ENCODE measurements at regions not wholly inside any gene's neighbourhood (a gene's known extent, or its start where the extent isn't known, plus 50 kb on each side); places are given as distances from the start of the nearest gene placed in this dataset.

GRCh38 chr19:28164214-28164613 is 1048.7 kb downstream of the UQCRFS1 start:
- Histone ChIP-seq H3K4me2 (ENCODE audit: control insufficient read depth, insufficient read depth) (no peak overlapping the region), H3K27me3 (replicated peaks in 1 of 2; ENCODE audit: control insufficient read depth in 2 of 2, insufficient read depth in 2 of 2, low read length in 1 of 2) (no peaks in the 10 kb centered on the region), H4K20me1 (ENCODE audit: control insufficient read depth, insufficient read depth) (no peaks in the 10 kb centered on the region), H3K27ac (ENCODE audit: control insufficient read depth, insufficient read depth) (no peak overlapping the region), H3K9ac (ENCODE audit: control insufficient read depth, insufficient read depth, low read length) (no peak overlapping the region), H3K36me3 (ENCODE audit: control insufficient read depth in 2 of 2, insufficient read depth in 2 of 2, low read length in 1 of 2) (no peaks in the 10 kb centered on the region), H2AFZ (ENCODE audit: control insufficient read depth, low read depth, low read length) (no peak overlapping the region), H3K9me3 (replicated peaks; ENCODE audit: control insufficient read depth, insufficient read depth, low read length) (no peaks in the 10 kb centered on the region; the same call in 2 of the 3 replicates), H3K79me2 (ENCODE audit: control insufficient read depth, insufficient read depth, low read length) (no peaks in the 10 kb centered on the region), H3K4me3 (no peak overlapping the region), H3K4me1 (ENCODE audit: control insufficient read depth, insufficient read depth, low read length) (no peaks in the 10 kb centered on the region)
- POLR2A ChIA-PET, result no interaction called here
- FAIRE-seq (no peak), ATAC-seq (no peak), DNase-seq (ENCODE audit: low read depth, low spot score) (no peak)
- no TSS peak for BruUV-seq (replicated peaks)
- RAD21 ChIA-PET (ENCODE audit: unreplicated experiment), result interaction anchor here (1.2 to 1.6 kb wide), 2 partner anchors 17 to 72 kb away, joined by 3 to 4 read pairs; no protein-coding TSS in a partner anchor
- SMC1A ChIA-PET (ENCODE audit: uncharacterized antibody, unreplicated experiment), result interaction anchor here (1.0 to 2.3 kb wide), 2 partner anchors 13 to 71 kb away, joined by 3 to 5 read pairs; no protein-coding TSS in a partner anchor
- TF ChIP-seq ZBTB4 (CRISPR knock-in tag; IDR thresholded peaks at IDR 0.05), result no peak
- TF ChIP-seq MTA3 (IDR thresholded peaks at IDR 0.05; ENCODE audit: borderline replicate concordance, low read length), result no peak
- no peak for TF ChIP-seq EZH2 (IDR thresholded peaks at IDR 0.05; ENCODE audit: borderline replicate concordance, control insufficient read depth, low read depth, low read length)
- TF ChIP-seq BHLHE40 (IDR thresholded peaks at IDR 0.05; ENCODE audit: borderline replicate concordance in 1 of 2, low read depth in 2 of 2, low read length in 1 of 2), result no peak
- TF ChIP-seq SP1 (IDR thresholded peaks at IDR 0.05; ENCODE audit: low read depth, low read length), result no peak
- no peak for TF ChIP-seq YY1 (IDR thresholded peaks at IDR 0.05; ENCODE audit: low read depth, low read length)
- TF ChIP-seq PAX8 (IDR thresholded peaks at IDR 0.05), result no peak
- no peak for TF ChIP-seq ESRRA (IDR thresholded peaks at IDR 0.05; ENCODE audit: low read length)
- TF ChIP-seq, protein P1, sequence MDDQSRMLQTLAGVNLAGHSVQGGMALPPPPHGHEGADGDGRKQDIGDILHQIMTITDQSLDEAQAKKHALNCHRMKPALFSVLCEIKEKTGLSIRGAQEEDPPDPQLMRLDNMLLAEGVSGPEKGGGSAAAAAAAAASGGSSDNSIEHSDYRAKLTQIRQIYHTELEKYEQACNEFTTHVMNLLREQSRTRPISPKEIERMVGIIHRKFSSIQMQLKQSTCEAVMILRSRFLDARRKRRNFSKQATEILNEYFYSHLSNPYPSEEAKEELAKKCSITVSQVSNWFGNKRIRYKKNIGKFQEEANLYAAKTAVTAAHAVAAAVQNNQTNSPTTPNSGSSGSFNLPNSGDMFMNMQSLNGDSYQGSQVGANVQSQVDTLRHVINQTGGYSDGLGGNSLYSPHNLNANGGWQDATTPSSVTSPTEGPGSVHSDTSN (IDR thresholded peaks at IDR 0.05; ENCODE audit: insufficient replicate concordance, low read depth, low read length), result no peak
- no peak for TF ChIP-seq STAT3 (IDR thresholded peaks at IDR 0.05; ENCODE audit: low read depth, low read length)
- no peak for TF ChIP-seq SMAD5 (IDR thresholded peaks at IDR 0.05; ENCODE audit: low read depth)
- no peak for TF ChIP-seq KAT2A (conservative IDR thresholded peaks at IDR 0.05; ENCODE audit: control insufficient read depth, low read depth, low read length)
- no peak for TF ChIP-seq TCF12 (IDR thresholded peaks at IDR 0.05; ENCODE audit: low read depth, low read length)
- no peak for TF ChIP-seq TCF7 (IDR thresholded peaks at IDR 0.05; ENCODE audit: borderline replicate concordance)
- TF ChIP-seq ATF7 (IDR thresholded peaks at IDR 0.05; ENCODE audit: low read depth), result no peak
- TF ChIP-seq HSF1 (IDR thresholded peaks at IDR 0.05; ENCODE audit: low read depth, low read length), result no peak
- no peak for TF ChIP-seq NKRF (conservative IDR thresholded peaks at IDR 0.05)
- TF ChIP-seq CBX3 (IDR thresholded peaks at IDR 0.05; ENCODE audit: borderline replicate concordance, low read depth), result no peak
- TF ChIP-seq SREBF2 (IDR thresholded peaks at IDR 0.05; ENCODE audit: low read length), result no peak
- in situ Hi-C loops (cut with MboI) (no loop called here), intact Hi-C loops (cut with micrococcal nuclease; ENCODE audit: unreplicated experiment) (no loop called here)
- CTCF ChIA-PET, result no interaction called here
- WGBS (ENCODE audit: insufficient coverage, insufficient replicate concordance, low lambda C conversion rate, missing lambda C conversion rate), result 43% methylated on average over 3 of the region's 3 CpGs
